Lower lobe of right lung (tissue), 2 donors: ENCODE measurements at regions not wholly inside any gene's neighbourhood (a gene's known extent, or its start where the extent isn't known, plus 50 kb on each side); places are given as distances from the start of the nearest gene placed in this dataset.

ENCODE experiments used
- ATAC-seq, 2 donors: fragments of 200-7000 bp; cut with Tn5 transposase; one replicate each; pipeline ENCODE4 v1.9.1; 2020 to 2022; ENCODE audit warnings: mild to moderate bottlenecking in 2 of 2, moderate library complexity in 2 of 2
- DNase-seq: peaks from one replicate; pipeline ENCODE4 v3.0.0-alpha.2; 2020
- H3K27ac ChIP-seq: fragments of 200-600 bp; one replicate; pipeline ENCODE4 v1.8.0; 2022
- H3K27me3 ChIP-seq: fragments of 200-600 bp; one replicate; pipeline ENCODE4 v1.8.0; 2022; ENCODE audit warnings: low read depth
- H3K36me3 ChIP-seq: fragments of 200-600 bp; one replicate; pipeline ENCODE4 v1.8.0; 2022; ENCODE audit warnings: mild to moderate bottlenecking
- H3K4me1 ChIP-seq: fragments of 200-600 bp; one replicate; pipeline ENCODE4 v1.8.0; 2022
- H3K4me3 ChIP-seq: fragments of 200-600 bp; one replicate; pipeline ENCODE4 v1.8.0; 2022; ENCODE audit warnings: mild to moderate bottlenecking
- H3K9me3 ChIP-seq: fragments of 200-600 bp; one replicate; pipeline ENCODE4 v1.8.0; 2022
- intact Hi-C: fragments of 100-400 bp; cut with DNase I; formaldehyde crosslinking; loops from one replicate; pipeline ENCODE4 v1.11.0; 2022
- TF ChIP-seq, protein P1 (sequence below): fragments of 200-600 bp; IDR thresholded peaks from one replicate; pipeline ENCODE4 v1.8.0; 2022; ENCODE audit warnings: antibody characterized with exemption, mild to moderate bottlenecking
- donor health status: DM: no; HTN: yes; CAD: no; lungs with severe emphysema.

DNA sequence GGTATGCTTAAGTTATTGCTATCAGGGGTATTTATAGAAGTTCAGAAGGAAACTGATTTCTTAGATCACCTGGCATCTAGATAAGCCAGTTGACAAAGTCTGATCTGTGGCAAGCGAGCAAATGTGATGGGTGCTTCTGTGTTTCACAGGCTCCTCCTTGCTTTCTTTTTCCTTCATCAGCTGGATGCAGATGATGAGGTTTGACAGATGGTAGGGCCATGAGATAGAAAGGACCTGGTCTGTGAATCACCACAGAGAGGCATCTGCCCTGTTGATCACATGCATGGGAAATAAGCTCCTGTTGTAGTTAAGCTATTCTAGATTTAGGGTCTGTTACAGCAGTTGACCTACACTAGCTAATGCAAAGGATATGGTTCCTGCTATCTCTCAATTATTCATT lies 372.0 kb downstream of the NEK10 start:
- ATAC-seq (no peak), DNase-seq (no peak)
- Histone ChIP-seq H3K36me3 (no peaks in the 10 kb centered on the region), H3K27ac (no peak overlapping the region), H3K9me3 (no peaks in the 10 kb centered on the region), H3K27me3 (no peaks in the 10 kb centered on the region), H3K4me3 (no peak overlapping the region), H3K4me1 (no peaks in the 10 kb centered on the region)
- intact Hi-C loops, result no loop called here
- TF ChIP-seq, protein P1, sequence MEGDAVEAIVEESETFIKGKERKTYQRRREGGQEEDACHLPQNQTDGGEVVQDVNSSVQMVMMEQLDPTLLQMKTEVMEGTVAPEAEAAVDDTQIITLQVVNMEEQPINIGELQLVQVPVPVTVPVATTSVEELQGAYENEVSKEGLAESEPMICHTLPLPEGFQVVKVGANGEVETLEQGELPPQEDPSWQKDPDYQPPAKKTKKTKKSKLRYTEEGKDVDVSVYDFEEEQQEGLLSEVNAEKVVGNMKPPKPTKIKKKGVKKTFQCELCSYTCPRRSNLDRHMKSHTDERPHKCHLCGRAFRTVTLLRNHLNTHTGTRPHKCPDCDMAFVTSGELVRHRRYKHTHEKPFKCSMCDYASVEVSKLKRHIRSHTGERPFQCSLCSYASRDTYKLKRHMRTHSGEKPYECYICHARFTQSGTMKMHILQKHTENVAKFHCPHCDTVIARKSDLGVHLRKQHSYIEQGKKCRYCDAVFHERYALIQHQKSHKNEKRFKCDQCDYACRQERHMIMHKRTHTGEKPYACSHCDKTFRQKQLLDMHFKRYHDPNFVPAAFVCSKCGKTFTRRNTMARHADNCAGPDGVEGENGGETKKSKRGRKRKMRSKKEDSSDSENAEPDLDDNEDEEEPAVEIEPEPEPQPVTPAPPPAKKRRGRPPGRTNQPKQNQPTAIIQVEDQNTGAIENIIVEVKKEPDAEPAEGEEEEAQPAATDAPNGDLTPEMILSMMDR, result no peak

DNA sequence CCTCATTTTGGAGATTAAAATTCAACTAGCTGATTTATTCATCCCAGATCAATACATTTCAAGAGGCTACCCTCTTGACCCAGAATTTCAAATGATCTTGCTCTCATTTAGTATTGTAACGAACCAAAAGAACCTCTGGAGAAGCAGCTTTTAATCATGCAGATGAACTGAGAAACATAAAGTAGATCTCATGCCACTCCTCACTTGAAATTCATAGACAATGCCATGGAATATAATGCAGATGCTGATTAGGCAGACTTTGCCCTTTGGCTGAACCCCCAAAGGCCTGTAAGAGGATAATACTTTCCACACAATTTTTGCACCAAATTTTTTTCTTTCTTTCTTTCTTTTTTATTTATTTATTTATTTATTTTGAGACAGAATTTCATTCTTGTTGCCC lies 358.3 kb downstream of the NEK10 start:
- intact Hi-C loops, result no loop called here
- Histone ChIP-seq H3K27me3 (no peaks in the 10 kb centered on the region), H3K9me3 (peaks cover 2% of the 10 kb centered on the region), H3K36me3 (no peaks in the 10 kb centered on the region), H3K4me3 (no peak overlapping the region), H3K27ac (no peak overlapping the region), H3K4me1 (no peaks in the 10 kb centered on the region)
- TF ChIP-seq, protein P1, result no peak
- ATAC-seq, result no peak
- no peak for DNase-seq

DNA sequence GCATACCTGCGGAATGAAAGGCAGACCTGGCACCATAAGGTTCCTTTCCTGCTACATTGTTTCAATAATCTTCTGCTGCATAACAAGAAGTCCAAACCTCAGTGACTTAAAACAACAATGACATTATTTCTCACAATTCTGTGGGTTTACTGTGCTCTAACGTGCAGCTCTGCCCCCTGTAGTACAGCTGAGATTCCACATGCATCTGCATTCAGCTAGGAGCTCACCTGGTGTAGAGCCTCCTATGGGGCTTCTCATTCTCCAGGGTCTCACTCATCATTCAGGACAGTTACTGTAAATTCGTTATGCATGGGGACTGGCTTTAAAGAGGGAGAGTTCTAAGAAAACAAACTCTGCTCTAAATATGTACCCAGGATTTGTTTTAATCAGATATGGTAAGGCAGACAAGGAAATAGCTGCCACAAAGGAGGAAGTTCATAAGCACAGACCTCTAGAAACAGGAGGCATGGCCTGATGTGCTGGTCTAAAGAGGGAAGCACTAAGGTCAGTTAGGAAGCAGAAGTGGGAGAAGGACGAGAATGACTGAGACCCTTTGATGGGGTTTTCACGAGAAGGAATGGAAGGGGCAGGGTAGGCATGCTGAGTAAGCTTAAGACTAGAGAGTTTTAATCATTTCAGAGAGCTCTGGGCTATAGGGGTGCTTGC lies 347.0 kb downstream of the NEK10 start:
- Histone ChIP-seq H3K27me3 (no peaks in the 10 kb centered on the region), H3K9me3 (no peaks in the 10 kb centered on the region), H3K36me3 (no peaks in the 10 kb centered on the region), H3K27ac (no peak overlapping the region), H3K4me1 (no peaks in the 10 kb centered on the region), H3K4me3 (no peak overlapping the region)
- intact Hi-C loops, result no loop called here
- DNase-seq (no peak), ATAC-seq (no peak)
- TF ChIP-seq, protein P1, result no peak

DNA sequence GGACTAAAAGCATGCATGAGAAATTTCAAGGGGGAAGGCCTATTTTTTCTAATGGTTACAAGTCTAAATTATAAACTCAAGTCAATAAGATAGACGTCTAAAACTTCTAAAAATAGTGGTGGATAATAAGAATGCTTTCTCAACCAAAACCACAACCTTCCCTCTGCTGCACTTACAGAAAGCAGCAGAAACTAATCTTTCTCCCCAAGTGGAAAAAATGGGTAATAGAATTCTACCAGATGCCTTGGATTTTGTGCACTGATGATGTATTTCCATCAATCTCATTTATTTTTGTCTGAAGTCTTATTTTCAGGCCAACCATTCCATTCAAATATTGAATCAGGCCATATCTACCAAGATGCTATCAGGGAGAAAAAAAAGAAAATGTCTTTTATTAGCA lies 344.7 kb downstream of the NEK10 start:
- no peaks in the 10 kb centered on the region for H3K36me3 ChIP-seq
- TF ChIP-seq, protein P1, result no peak
- no peaks in the 10 kb centered on the region for H3K9me3 ChIP-seq
- no peaks in the 10 kb centered on the region for H3K27me3 ChIP-seq
- DNase-seq, result no peak
- H3K4me3 ChIP-seq, result no peak overlapping the region
- H3K4me1 ChIP-seq, result no peaks in the 10 kb centered on the region
- no peak for ATAC-seq
- no peak overlapping the region for H3K27ac ChIP-seq
- intact Hi-C loops, result no loop called here

DNA sequence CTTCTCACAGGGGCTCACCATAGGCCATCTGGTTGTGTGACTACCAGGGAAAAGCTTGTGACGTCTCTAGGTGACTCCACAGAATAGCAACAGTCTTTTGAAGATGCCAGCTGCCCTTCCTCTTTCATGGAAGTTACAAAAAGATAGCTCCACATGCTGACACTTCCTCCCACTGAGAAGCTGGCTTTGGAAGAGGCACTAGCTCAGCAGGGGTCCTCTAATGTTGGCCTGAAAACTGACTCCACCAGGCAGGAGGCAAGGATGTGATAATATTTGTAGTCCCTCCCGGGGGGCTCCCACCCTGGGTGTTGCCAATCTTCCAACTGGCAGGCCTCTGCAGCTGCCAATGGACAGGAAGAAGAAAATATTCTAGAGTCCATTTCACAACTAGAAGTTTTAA lies 343.5 kb downstream of the NEK10 start:
- intact Hi-C loops, result no loop called here
- Histone ChIP-seq H3K27me3 (no peaks in the 10 kb centered on the region), H3K36me3 (no peaks in the 10 kb centered on the region), H3K9me3 (no peaks in the 10 kb centered on the region), H3K27ac (no peak overlapping the region), H3K4me3 (no peak overlapping the region), H3K4me1 (no peaks in the 10 kb centered on the region)
- ATAC-seq, result no peak
- TF ChIP-seq, protein P1, result no peak
- no peak for DNase-seq
